ENCODE measurements at regions not wholly inside any gene's neighbourhood (a gene's known extent, or its start where the extent isn't known, plus 50 kb on each side); places are given as distances from the start of the nearest gene placed in this dataset.

DNA sequence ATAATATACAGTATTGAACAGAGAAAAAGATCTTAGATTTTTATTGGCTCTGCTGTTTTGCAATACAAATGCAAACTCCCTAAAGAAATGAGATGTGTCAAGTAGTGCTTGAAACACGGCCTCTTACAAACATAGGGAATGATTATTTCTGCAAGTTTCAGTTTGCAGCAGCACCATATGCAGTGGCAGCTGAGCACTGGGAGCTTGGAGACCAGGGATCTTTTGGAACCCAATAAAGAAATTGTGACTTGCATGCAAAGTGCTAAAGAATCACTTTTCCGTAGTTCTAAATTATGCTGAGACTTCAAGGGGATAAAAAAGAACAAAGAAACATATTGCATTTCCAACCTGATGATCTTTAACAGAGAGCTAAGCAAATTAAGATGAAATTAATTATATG is 674.6 kb upstream of the ZNF608 start:
- TF ChIP-seq MAFK (IDR thresholded peaks at IDR 0.05; ENCODE audit: partially characterized antibody) (no peak), HMGXB4 (CRISPR knock-in tag; IDR thresholded peaks at IDR 0.05; ENCODE audit: borderline replicate concordance) (no peak), MAZ (IDR thresholded peaks at IDR 0.05; ENCODE audit: borderline replicate concordance, low read depth, low read length) (no peak), POLR2AphosphoS2 (conservative IDR thresholded peaks at IDR 0.05; ENCODE audit: low read length) (no peak), CHD2 (IDR thresholded peaks at IDR 0.05; ENCODE audit: low read length, partially characterized antibody) (no peak), CTCF (IDR thresholded peaks at IDR 0.05) (no peak), HOXA7 (CRISPR knock-in tag; IDR thresholded peaks at IDR 0.05) (no peak), BHLHE40 (IDR thresholded peaks at IDR 0.05; ENCODE audit: low read depth, low read length) (no peak), EHMT2 (IDR thresholded peaks at IDR 0.05; ENCODE audit: low read depth) (no peak), ZNF302 (CRISPR knock-in tag; IDR thresholded peaks at IDR 0.05) (no peak)
- WGBS (ENCODE audit: missing lambda C conversion rate) = 52% methylated on average over 2 of the region's 2 CpGs
- Histone ChIP-seq H3K4me1 (no peaks in the 10 kb centered on the region), H3K9me3 (no peaks in the 10 kb centered on the region), H3K4me2 (no peak overlapping the region), H3K27ac (no peak overlapping the region), H3K4me3 (no peak overlapping the region)
- DNase-seq (ENCODE audit: low read depth in 1 of 2, low spot score in 1 of 2) = no peak
- ATAC-seq = no peak
- POLR2A ChIA-PET = no interaction called here
- CTCF ChIA-PET = interaction anchor here (1.6 kb wide), 1 partner anchor 14 kb away, joined by 3 read pairs; no protein-coding TSS in a partner anchor
- FAIRE-seq = no peak

- no peak overlapping the region for H3K27ac ChIP-seq
- CTCF ChIA-PET = interaction anchor here (1.6 kb wide), 1 partner anchor 13 kb away, joined by 3 read pairs; no protein-coding TSS in a partner anchor
- POLR2A ChIA-PET = no interaction called here
Measured at GRCh38 chr5:125422342-125422741, 675.9 kb upstream of the ZNF608 start.

More at GRCh38 chr5:125422342-125422741, 675.9 kb upstream of the ZNF608 start:
- no peak for TF ChIP-seq JUNB (IDR thresholded peaks at IDR 0.05)
- no peak for TF ChIP-seq NPAS2 (CRISPR knock-in tag; IDR thresholded peaks at IDR 0.05; ENCODE audit: borderline replicate concordance)
- no peak for TF ChIP-seq CEBPB (IDR thresholded peaks at IDR 0.05)
- no peak for TF ChIP-seq RCOR1 (IDR thresholded peaks at IDR 0.05; ENCODE audit: low read depth, low read length)
- TF ChIP-seq, protein P1, sequence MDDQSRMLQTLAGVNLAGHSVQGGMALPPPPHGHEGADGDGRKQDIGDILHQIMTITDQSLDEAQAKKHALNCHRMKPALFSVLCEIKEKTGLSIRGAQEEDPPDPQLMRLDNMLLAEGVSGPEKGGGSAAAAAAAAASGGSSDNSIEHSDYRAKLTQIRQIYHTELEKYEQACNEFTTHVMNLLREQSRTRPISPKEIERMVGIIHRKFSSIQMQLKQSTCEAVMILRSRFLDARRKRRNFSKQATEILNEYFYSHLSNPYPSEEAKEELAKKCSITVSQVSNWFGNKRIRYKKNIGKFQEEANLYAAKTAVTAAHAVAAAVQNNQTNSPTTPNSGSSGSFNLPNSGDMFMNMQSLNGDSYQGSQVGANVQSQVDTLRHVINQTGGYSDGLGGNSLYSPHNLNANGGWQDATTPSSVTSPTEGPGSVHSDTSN (IDR thresholded peaks at IDR 0.05) = no peak
- TF ChIP-seq RNF2 (IDR thresholded peaks at IDR 0.05; ENCODE audit: borderline replicate concordance, low read depth) = no peak
- no peak for TF ChIP-seq HOXB5 (CRISPR knock-in tag; IDR thresholded peaks at IDR 0.05)
- TF ChIP-seq FOXS1 (CRISPR knock-in tag; IDR thresholded peaks at IDR 0.05) = no peak
- no peak for TF ChIP-seq NFE2L2 (conservative IDR thresholded peaks at IDR 0.05; ENCODE audit: low read length)
- no peak for TF ChIP-seq CHD2 (IDR thresholded peaks at IDR 0.05; ENCODE audit: low read length, partially characterized antibody)
- TF ChIP-seq PHF8 (IDR thresholded peaks at IDR 0.05; ENCODE audit: borderline replicate concordance, low read depth) = no peak
- no peak for TF ChIP-seq ZFP36 (IDR thresholded peaks at IDR 0.05; ENCODE audit: borderline replicate concordance, partially characterized antibody)
- no peak for TF ChIP-seq POLR2AphosphoS2 (conservative IDR thresholded peaks at IDR 0.05; ENCODE audit: low read length)
- TF ChIP-seq E2F6 (IDR thresholded peaks at IDR 0.05; ENCODE audit: borderline replicate concordance, low read depth) = no peak
- TF ChIP-seq TFCP2L1 (CRISPR knock-in tag; IDR thresholded peaks at IDR 0.05) = no peak
- TF ChIP-seq MAFK (IDR thresholded peaks at IDR 0.05; ENCODE audit: partially characterized antibody) = no peak
- FAIRE-seq (no peak), DNase-seq (ENCODE audit: low read depth in 1 of 2, low spot score in 1 of 2) (no peak), ATAC-seq (no peak)
- Histone ChIP-seq H3K4me1 (no peaks in the 10 kb centered on the region), H3K9me3 (no peaks in the 10 kb centered on the region), H3K4me2 (no peak overlapping the region), H3K4me3 (no peak overlapping the region)
- 73% methylated on average over 5 of the region's 5 CpGs for WGBS (ENCODE audit: missing lambda C conversion rate)
